Heart left ventricle (tissue), 16 donors: ENCODE measurements at regions not wholly inside any gene's neighbourhood (a gene's known extent, or its start where the extent isn't known, plus 50 kb on each side); places are given as distances from the start of the nearest gene placed in this dataset.
A peak's percentile ranks its signal among the peaks of the same experiment; 100 is the strongest.

Experiments used
- ATAC-seq, 4 donors: fragments of 200-7000 bp; cut with Tn5 transposase; one replicate each; pipeline ENCODE4 v1.9.1; 2020 to 2022; ENCODE audit warnings: moderate library complexity in 4 of 4, mild to moderate bottlenecking in 3 of 4, moderate number of reproducible peaks in 1 of 4
- DNase-seq, 5 donors: peaks; one replicate each; pipeline ENCODE4 v3.0.0-alpha.2; 2020
- H3K27ac ChIP-seq, 12 donors: fragments of 200-600 bp; sonication (generic) in 4 of 12; one replicate each; pipeline versions ENCODE4 v1.5.0 to v1.8.0; 2016 to 2022; ENCODE audit warnings: mild to moderate bottlenecking in 2 of 12
- H3K27me3 ChIP-seq, 9 donors: fragments of 200-600 bp; sonication (generic) in 2 of 9; one replicate each; pipeline versions ENCODE4 v1.5.1 to v1.8.0; 2016 to 2022; ENCODE audit warnings: mild to moderate bottlenecking in 3 of 9
- H3K36me3 ChIP-seq, 9 donors: fragments of 200-600 bp; sonication (generic) in 2 of 9; one replicate each; pipeline versions ENCODE4 v1.5.0 to v1.8.0; 2018 to 2022; ENCODE audit warnings: mild to moderate bottlenecking in 2 of 9
- H3K4me1 ChIP-seq, 12 donors: fragments of 200-600 bp; sonication (generic) in 4 of 12; one replicate each; pipeline versions ENCODE4 v1.5.0 to v1.8.0; 2016 to 2022; ENCODE audit warnings: mild to moderate bottlenecking in 3 of 12
- H3K4me3 ChIP-seq, 12 donors: fragments of 200-600 bp; sonication (generic) in 4 of 12; one replicate each; pipeline versions ENCODE4 v1.5.0 to v1.8.0; 2017 to 2022; ENCODE audit warnings: mild to moderate bottlenecking in 9 of 12, moderate library complexity in 4 of 12
- H3K9me3 ChIP-seq, 12 donors: fragments of 200-600 bp; sonication (generic) in 4 of 12; one replicate each; pipeline versions ENCODE4 v1.5.0 to v1.8.0; 2016 to 2022; ENCODE audit warnings: mild to moderate bottlenecking in 1 of 12
- CTCF ChIP-seq, 12 donors: fragments of 200-600 bp; sonication (generic) in 4 of 12; IDR thresholded peaks; one replicate each; pipeline versions ENCODE4 v1.5.0 to v1.8.0; 2018 to 2022; ENCODE audit warnings: antibody characterized with exemption in 12 of 12, mild to moderate bottlenecking in 5 of 12
- POLR2A ChIP-seq, 2 donors: fragments of 450-650 bp; IDR thresholded peaks; one replicate each; pipeline ENCODE4 v1.6.1; 2017; ENCODE audit warnings: antibody characterized with exemption in 2 of 2, mild to moderate bottlenecking in 2 of 2, moderate library complexity in 2 of 2
- WGBS, 4 donors: extraction: QIAGEN DNeasy Blood & Tissue Kit in 2 of 4; methylation state at CpG; one replicate each; pipeline versions ENCODE4 v1.1.5 to v1.1.7; 2013 to 2018; 5-methylcytosine and 5-hydroxymethylcytosine counted together
- intact Hi-C, 10 donors: fragments of 100-400 bp; cut with DNase I; formaldehyde crosslinking; loops; one replicate each; pipeline versions ENCODE4 v1.11.1 to v1.14.2; 2022
- donor health status: ischemic (EF 13 %, LVEDD 7.1; RV severe dilation, severe dysfunction).
- donor health status: healthy with polysubstance abuse.
- donor health status: DM: no; HTN: yes; CAD: no.
- donor health status: DM: no; HTN: no; CAD: no.
- donor health status: ischemic (EF 25% LVEDD 6.9; RV normal size, moderate dysfunction).
- donor health status: ischemic (EF 25% LVEDD 5.7; RV mildly dilated, moderate dysfunction).
- donor health status: healthy.
- donor health status: DM: yes; HTN: yes; CAD: no.
- donor health status: ischemic (EF 35%, LVEDD 5.7; RV mildly dilated, moderate dysfunction).
- donor health status: nonischemic (EF 11% LVEDD 7.7; RV severe dilation, severe dysfunction).
- donor health status: DM: yes; HTN: yes; CAD: no.
- donor health status: PGD.
- donor health status: ischemic (EF 29% LVEDD 5.4; RV normal size, mild dysfunction).
- donor health status: nonischemic (EF 23%, LVEDD 6.1; RV moderate dilation, normal function).

- Histone ChIP-seq H3K36me3 (no peaks in the 10 kb centered on the region), H3K27ac (peak overlapping the region in 1 of 12 donors; percentile 51), H3K9me3 (no peaks in the 10 kb centered on the region), H3K4me3 (no peak overlapping the region), H3K4me1 (no peaks in the 10 kb centered on the region), H3K27me3 (peaks cover 0 to 8% (median 0%) of the 10 kb centered on the region in 9 donors)
- no peak for TF ChIP-seq CTCF (IDR thresholded peaks at IDR 0.05)
- TF ChIP-seq POLR2A (IDR thresholded peaks at IDR 0.05): no peak
- 77 to 84% (median 83%) methylated on average over 3 of the region's 3 CpGs for WGBS, 4 donors
- DNase-seq (no peak), ATAC-seq (no peak)
- intact Hi-C loops: no loop called here
Measured at GRCh38 chr11:116460156-116460920, 312.4 kb downstream of the BUD13 start.

DNA sequence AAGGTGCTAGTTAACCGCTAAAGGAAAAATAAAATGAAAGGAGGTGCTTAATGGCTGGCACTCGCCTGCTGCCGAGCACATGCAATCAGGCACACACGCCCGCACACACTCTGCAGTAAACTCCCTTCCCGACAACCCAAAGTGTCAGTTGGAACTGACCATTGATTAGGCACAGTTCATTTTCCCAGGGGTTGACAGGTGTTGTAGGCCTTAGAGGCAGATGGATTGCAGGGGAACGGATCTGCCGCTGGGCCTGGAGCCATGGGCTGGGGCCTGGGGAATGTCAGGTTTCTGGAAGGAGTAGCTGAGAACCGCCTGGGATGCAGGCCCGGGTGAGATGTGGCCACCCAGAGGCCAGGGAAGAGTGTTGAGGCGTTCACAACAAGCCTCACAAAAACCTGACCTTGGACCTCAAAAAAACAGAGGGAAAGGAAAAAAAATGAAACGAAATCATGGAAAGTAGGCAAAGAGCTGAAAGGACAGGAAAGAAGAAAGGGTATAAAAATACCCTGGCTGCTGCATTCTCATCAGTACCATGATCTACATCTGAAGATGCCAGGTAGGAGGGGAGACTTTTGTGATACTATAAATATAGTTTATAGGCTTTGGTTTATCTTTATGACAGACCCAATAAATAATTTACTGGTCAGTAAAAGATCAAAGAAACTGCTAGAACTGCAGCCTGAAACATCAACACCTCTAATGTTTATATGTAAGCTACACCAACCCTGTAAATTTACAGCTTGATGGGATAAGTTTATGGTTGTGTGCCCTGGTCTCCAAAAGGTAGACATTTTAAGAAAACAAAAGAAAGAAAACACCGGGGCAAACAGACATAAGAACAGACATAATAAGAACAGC, 313.4 kb downstream of the BUD13 start:
- H3K27ac ChIP-seq: peak overlapping the region in 1 of 12 donors; percentile 51
- no peaks in the 10 kb centered on the region for H3K9me3 ChIP-seq
- no peaks in the 10 kb centered on the region for H3K36me3 ChIP-seq
- intact Hi-C loops: loop anchor here in 2 of 10 donors (5.0 kb wide), 2 partner anchors 183 to 233 kb away; no protein-coding TSS in a partner anchor
- 37 to 51% (median 42%) methylated on average over 12 to 13 of the region's 13 CpGs for WGBS, 4 donors
- no peak overlapping the region for H3K4me3 ChIP-seq
- H3K4me1 ChIP-seq: no peaks in the 10 kb centered on the region
- no peak for TF ChIP-seq POLR2A (IDR thresholded peaks at IDR 0.05)
- TF ChIP-seq CTCF (IDR thresholded peaks at IDR 0.05): no peak
- peaks cover 0 to 8% (median 0%) of the 10 kb centered on the region in 9 donors for H3K27me3 ChIP-seq
- DNase-seq (no peak), ATAC-seq (peak in 2 of 4 donors; percentile 24 to 53)

DNA sequence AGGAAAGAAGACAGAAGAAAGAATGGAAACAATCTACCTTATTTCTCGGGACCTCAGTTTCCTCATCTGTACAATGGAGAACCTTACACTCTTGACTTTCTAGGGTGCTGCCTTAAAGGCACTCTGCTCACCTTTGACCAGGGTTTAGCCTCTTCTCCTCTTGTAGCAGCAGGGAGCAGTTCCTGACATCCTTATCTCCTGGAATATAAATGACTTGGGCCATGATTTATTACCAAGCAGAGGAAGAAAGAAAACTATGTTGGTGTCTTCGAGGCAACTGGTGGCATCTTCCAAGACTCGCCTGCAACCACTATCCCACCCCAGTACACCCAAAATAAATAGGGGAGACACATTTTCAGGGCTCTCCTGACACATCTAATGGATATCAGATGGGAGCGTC, 314.2 kb downstream of the BUD13 start:
- no peak for ATAC-seq
- intact Hi-C loops: loop anchor here in 2 of 10 donors (5.0 kb wide), 2 partner anchors 184 to 234 kb away; no protein-coding TSS in a partner anchor
- 63 to 76% (median 72%) methylated on average over 4 of the region's 4 CpGs for WGBS, 4 donors
- Histone ChIP-seq H3K27ac (peak overlapping the region in 1 of 12 donors; percentile 51), H3K36me3 (no peaks in the 10 kb centered on the region), H3K4me1 (no peaks in the 10 kb centered on the region), H3K9me3 (no peaks in the 10 kb centered on the region), H3K27me3 (peaks cover 0 to 8% (median 0%) of the 10 kb centered on the region in 9 donors), H3K4me3 (no peak overlapping the region)
- no peak for TF ChIP-seq CTCF (IDR thresholded peaks at IDR 0.05)
- TF ChIP-seq POLR2A (IDR thresholded peaks at IDR 0.05): no peak
- DNase-seq: no peak
